ENCODE measurements at regions not wholly inside any gene's neighbourhood (a gene's known extent, or its start where the extent isn't known, plus 50 kb on each side); places are given as distances from the start of the nearest gene placed in this dataset.

DNA sequence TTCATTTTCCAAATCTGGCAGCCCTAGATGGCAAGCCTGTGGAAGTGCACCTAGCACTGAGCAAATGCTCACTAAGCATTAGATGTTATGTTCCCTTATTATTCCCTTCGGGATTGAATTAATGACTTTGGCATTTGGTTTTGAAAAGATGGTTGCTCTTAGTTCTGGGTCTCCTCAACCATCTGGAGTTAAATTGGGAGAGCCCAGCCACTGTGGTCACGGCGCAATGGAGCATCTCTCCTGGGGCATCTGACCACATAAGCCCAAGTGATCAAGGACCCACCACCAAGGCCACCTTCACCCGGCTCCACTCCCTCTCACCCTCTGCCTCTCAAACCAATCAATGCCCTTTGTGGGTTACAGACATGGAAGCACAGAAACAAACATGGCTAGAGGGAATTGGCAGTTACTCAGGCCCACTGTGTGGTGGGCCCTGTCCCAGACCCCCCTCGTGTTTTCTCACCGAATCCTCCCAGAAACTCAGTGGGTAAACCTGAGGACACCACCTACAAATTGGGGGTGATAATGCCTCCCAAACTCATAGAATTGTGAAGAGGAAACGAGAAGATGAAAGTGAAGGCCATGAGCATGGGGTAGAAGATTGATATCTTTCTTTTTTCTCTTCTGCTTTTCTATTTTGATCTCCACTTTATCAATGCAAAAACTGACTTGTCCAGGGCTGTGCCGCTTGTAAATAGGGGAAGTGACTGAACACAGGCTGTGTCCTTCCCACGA is 52.2 kb downstream of the IRAG1 start:
- TF ChIP-seq ZNF16 (tag by site-specific recombination; IDR thresholded peaks at IDR 0.05; ENCODE audit: low read depth), result no peak
- no peak for TF ChIP-seq YY2 (tag by site-specific recombination; IDR thresholded peaks at IDR 0.05)
- TF ChIP-seq, protein P1, sequence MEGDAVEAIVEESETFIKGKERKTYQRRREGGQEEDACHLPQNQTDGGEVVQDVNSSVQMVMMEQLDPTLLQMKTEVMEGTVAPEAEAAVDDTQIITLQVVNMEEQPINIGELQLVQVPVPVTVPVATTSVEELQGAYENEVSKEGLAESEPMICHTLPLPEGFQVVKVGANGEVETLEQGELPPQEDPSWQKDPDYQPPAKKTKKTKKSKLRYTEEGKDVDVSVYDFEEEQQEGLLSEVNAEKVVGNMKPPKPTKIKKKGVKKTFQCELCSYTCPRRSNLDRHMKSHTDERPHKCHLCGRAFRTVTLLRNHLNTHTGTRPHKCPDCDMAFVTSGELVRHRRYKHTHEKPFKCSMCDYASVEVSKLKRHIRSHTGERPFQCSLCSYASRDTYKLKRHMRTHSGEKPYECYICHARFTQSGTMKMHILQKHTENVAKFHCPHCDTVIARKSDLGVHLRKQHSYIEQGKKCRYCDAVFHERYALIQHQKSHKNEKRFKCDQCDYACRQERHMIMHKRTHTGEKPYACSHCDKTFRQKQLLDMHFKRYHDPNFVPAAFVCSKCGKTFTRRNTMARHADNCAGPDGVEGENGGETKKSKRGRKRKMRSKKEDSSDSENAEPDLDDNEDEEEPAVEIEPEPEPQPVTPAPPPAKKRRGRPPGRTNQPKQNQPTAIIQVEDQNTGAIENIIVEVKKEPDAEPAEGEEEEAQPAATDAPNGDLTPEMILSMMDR (tag by site-specific recombination; IDR thresholded peaks at IDR 0.05), result no peak
- no peak for TF ChIP-seq KLF7 (tag by site-specific recombination; IDR thresholded peaks at IDR 0.05; ENCODE audit: borderline replicate concordance)
- TF ChIP-seq, protein P2, sequence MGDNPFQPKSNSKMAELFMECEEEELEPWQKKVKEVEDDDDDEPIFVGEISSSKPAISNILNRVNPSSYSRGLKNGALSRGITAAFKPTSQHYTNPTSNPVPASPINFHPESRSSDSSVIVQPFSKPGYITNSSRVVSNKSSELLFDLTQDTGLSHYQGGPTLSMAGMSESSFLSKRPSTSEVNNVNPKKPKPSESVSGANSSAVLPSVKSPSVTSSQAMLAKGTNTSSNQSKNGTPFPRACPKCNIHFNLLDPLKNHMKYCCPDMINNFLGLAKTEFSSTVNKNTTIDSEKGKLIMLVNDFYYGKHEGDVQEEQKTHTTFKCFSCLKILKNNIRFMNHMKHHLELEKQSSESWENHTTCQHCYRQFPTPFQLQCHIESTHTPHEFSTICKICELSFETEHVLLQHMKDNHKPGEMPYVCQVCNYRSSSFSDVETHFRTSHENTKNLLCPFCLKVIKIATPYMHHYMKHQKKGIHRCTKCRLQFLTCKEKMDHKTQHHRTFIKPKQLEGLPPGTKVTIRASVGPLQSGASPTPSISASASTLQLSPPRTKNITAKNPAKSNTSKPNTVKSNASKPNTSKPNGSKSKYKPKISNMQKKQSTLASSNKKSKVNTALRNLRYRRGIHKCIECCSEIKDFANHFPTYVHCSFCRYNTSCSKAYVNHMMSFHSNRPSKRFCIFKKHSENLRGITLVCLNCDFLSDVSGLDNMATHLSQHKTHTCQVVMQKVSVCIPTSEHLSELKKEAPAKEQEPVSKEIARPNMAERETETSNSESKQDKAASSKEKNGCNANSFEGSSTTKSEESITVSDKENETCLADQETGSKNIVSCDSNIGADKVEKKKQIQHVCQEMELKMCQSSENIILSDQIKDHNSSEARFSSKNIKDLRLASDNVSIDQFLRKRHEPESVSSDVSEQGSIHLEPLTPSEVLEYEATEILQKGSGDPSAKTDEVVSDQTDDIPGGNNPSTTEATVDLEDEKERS (tag by site-specific recombination; IDR thresholded peaks at IDR 0.05), result no peak
- TF ChIP-seq ZBTB17 (tag by site-specific recombination; IDR thresholded peaks at IDR 0.05), result no peak
- TF ChIP-seq ZNF558 (tag by site-specific recombination; IDR thresholded peaks at IDR 0.05), result no peak
- TF ChIP-seq SETDB1 (IDR thresholded peaks at IDR 0.05; ENCODE audit: insufficient read length, low read length), result no peak
- TF ChIP-seq, protein P3, sequence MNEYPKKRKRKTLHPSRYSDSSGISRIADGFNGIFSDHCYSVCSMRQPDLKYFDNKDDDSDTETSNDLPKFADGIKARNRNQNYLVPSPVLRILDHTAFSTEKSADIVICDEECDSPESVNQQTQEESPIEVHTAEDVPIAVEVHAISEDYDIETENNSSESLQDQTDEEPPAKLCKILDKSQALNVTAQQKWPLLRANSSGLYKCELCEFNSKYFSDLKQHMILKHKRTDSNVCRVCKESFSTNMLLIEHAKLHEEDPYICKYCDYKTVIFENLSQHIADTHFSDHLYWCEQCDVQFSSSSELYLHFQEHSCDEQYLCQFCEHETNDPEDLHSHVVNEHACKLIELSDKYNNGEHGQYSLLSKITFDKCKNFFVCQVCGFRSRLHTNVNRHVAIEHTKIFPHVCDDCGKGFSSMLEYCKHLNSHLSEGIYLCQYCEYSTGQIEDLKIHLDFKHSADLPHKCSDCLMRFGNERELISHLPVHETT (tag by site-specific recombination; IDR thresholded peaks at IDR 0.05), result no peak
- TF ChIP-seq ZNF791 (tag by site-specific recombination; IDR thresholded peaks at IDR 0.05), result no peak
- TF ChIP-seq ZNF610 (tag by site-specific recombination; IDR thresholded peaks at IDR 0.05; ENCODE audit: borderline replicate concordance), result no peak
- TF ChIP-seq ZNF138 (tag by site-specific recombination; IDR thresholded peaks at IDR 0.05; ENCODE audit: borderline replicate concordance), result no peak
